Nephron progenitor cell (in vitro differentiated cells): ENCODE measurements at regions not wholly inside any gene's neighbourhood (a gene's known extent, or its start where the extent isn't known, plus 50 kb on each side); places are given as distances from the start of the nearest gene placed in this dataset.

Experiments
- DNase-seq: peaks from one replicate; pipeline ENCODE4 v3.0.0; 2021
- H3K27ac Mint-ChIP-seq: 2 replicates; pipeline ENCODE4 v1.8.0; 2021; ENCODE audit warnings: mild to moderate bottlenecking, moderate library complexity, mixed read lengths
- H3K27me3 Mint-ChIP-seq: 2 replicates; pipeline ENCODE4 v1.8.0; 2021; ENCODE audit warnings: mild to moderate bottlenecking, low read depth, mixed read lengths; ENCODE audit not compliant: poor library complexity
- H3K36me3 Mint-ChIP-seq: 2 replicates; pipeline ENCODE4 v1.8.0; 2021; ENCODE audit warnings: low read depth, mixed read lengths
- H3K4me1 Mint-ChIP-seq: 2 replicates; pipeline ENCODE4 v1.8.0; 2021; ENCODE audit warnings: mixed read lengths
- H3K4me3 Mint-ChIP-seq: 2 replicates; pipeline ENCODE4 v1.8.0; 2021; ENCODE audit warnings: mild to moderate bottlenecking, moderate library complexity, mixed read lengths
- H3K9me3 Mint-ChIP-seq: 2 replicates; pipeline ENCODE4 v1.8.0; 2021; ENCODE audit warnings: mild to moderate bottlenecking, moderate library complexity, mixed read lengths
- TF ChIP-seq, protein P1 (sequence below): fragments of 200-600 bp; sonication (generic); IDR thresholded peaks from 2 replicates; pipeline ENCODE4 v1.5.0; 2021; ENCODE audit warnings: antibody characterized with exemption

DNA sequence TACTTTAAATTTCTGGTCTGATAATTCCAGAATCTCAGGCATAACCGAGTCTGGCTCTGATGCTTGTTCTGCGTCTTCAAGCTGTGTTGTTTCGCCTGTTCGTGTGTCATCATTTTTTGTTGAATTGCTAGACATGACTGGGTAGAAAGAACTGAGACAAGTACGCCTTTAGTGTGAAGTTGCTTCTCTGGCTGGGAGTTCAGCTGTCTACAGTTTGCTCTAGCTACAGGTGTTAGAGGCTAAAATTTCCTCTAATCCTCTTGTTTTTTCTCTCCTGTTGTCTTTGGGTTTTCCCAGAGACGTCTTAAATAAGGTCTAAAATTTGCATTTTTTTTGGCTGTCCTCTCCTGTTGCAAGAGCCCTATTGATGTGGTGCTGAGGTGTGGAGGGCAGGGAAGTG, 100.3 kb downstream of the FAM50B start:
- no peak for DNase-seq
- H3K4me1 Mint-ChIP-seq, result no peaks in the 10 kb centered on the region

GRCh38 chr6:3956054-3956453, 106.9 kb downstream of the FAM50B start:
- H3K36me3 Mint-ChIP-seq, result peaks cover 14% of the 10 kb centered on the region
- H3K4me1 Mint-ChIP-seq, result no peaks in the 10 kb centered on the region
- H3K27me3 Mint-ChIP-seq, result peaks cover 7% of the 10 kb centered on the region
- H3K27ac Mint-ChIP-seq, result no peak overlapping the region
- DNase-seq, result no peak
- TF ChIP-seq, protein P1, sequence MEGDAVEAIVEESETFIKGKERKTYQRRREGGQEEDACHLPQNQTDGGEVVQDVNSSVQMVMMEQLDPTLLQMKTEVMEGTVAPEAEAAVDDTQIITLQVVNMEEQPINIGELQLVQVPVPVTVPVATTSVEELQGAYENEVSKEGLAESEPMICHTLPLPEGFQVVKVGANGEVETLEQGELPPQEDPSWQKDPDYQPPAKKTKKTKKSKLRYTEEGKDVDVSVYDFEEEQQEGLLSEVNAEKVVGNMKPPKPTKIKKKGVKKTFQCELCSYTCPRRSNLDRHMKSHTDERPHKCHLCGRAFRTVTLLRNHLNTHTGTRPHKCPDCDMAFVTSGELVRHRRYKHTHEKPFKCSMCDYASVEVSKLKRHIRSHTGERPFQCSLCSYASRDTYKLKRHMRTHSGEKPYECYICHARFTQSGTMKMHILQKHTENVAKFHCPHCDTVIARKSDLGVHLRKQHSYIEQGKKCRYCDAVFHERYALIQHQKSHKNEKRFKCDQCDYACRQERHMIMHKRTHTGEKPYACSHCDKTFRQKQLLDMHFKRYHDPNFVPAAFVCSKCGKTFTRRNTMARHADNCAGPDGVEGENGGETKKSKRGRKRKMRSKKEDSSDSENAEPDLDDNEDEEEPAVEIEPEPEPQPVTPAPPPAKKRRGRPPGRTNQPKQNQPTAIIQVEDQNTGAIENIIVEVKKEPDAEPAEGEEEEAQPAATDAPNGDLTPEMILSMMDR, result no peak
- peaks cover 45% of the 10 kb centered on the region for H3K9me3 Mint-ChIP-seq
- H3K4me3 Mint-ChIP-seq, result no peak overlapping the region

More for the DNA sequence above, 100.3 kb downstream of the FAM50B start:
- Mint-ChIP-seq H3K36me3 (peaks cover 14% of the 10 kb centered on the region), H3K27ac (no peak overlapping the region), H3K27me3 (peaks cover 36% of the 10 kb centered on the region), H3K4me3 (no peak overlapping the region), H3K9me3 (peaks cover 36% of the 10 kb centered on the region)
- TF ChIP-seq, protein P1, result no peak

- no peak for DNase-seq
- Mint-ChIP-seq H3K36me3 (peaks cover 8% of the 10 kb centered on the region), H3K4me1 (no peaks in the 10 kb centered on the region), H3K27ac (no peak overlapping the region), H3K27me3 (peaks cover 3% of the 10 kb centered on the region), H3K4me3 (no peak overlapping the region), H3K9me3 (peaks cover 35% of the 10 kb centered on the region)
- TF ChIP-seq, protein P1, result no peak
Measured at GRCh38 chr6:3957321-3957720, 108.1 kb downstream of the FAM50B start.

- Mint-ChIP-seq H3K36me3 (peaks cover 7% of the 10 kb centered on the region), H3K27me3 (peaks cover 3% of the 10 kb centered on the region), H3K9me3 (peaks cover 26% of the 10 kb centered on the region), H3K27ac (no peak overlapping the region), H3K4me1 (no peaks in the 10 kb centered on the region), H3K4me3 (no peak overlapping the region)
- TF ChIP-seq, protein P1, result no peak
- DNase-seq, result no peak
Measured at GRCh38 chr6:3958255-3958654, 109.1 kb downstream of the FAM50B start.

GRCh38 chr6:3959385-3959784, 110.2 kb downstream of the FAM50B start:
- H3K36me3 Mint-ChIP-seq, result no peaks in the 10 kb centered on the region
- peaks cover 3% of the 10 kb centered on the region for H3K27me3 Mint-ChIP-seq
- H3K27ac Mint-ChIP-seq, result no peak overlapping the region
- DNase-seq, result no peak
- TF ChIP-seq, protein P1, result no peak
- H3K4me1 Mint-ChIP-seq, result no peaks in the 10 kb centered on the region
- H3K4me3 Mint-ChIP-seq, result no peak overlapping the region
- peaks cover 14% of the 10 kb centered on the region for H3K9me3 Mint-ChIP-seq

- H3K27me3 Mint-ChIP-seq, result peaks cover 6% of the 10 kb centered on the region
- H3K9me3 Mint-ChIP-seq, result peaks cover 10% of the 10 kb centered on the region
- no peaks in the 10 kb centered on the region for H3K36me3 Mint-ChIP-seq
- no peak for DNase-seq
- no peaks in the 10 kb centered on the region for H3K4me1 Mint-ChIP-seq
- no peak overlapping the region for H3K4me3 Mint-ChIP-seq
- H3K27ac Mint-ChIP-seq, result no peak overlapping the region
- TF ChIP-seq, protein P1, result no peak
Measured at GRCh38 chr6:3960754-3961361, 111.7 kb downstream of the FAM50B start.
